GM12878 (cell line): ENCODE measurements at regions not wholly inside any gene's neighbourhood (a gene's known extent, or its start where the extent isn't known, plus 50 kb on each side); places are given as distances from the start of the nearest gene placed in this dataset.

ENCODE experiments used
- ATAC-seq: fragments of 200-7000 bp; cut with Tn5 transposase; 3 replicates; pipeline ENCODE4 v1.9.1; 2020; ENCODE audit warnings: mild to moderate bottlenecking, moderate library complexity
- BruUV-seq: library from RNA; stranded (reverse); fragments of 400-500 nt; replicated peaks from 2 replicates; lab custom pipeline; 2021; lab: Mats Ljungman, UMichigan
- CTCF ChIA-PET: fragments of 300-600 bp; sonication (Branson Sonifier 250); formaldehyde crosslinking; extraction: SDS; loops from one replicate; lab custom pipeline; 2021; ENCODE audit warnings: inconsistent platforms; lab: Yijun Ruan, JAX
- POLR2A ChIA-PET: fragments of 350-600 bp; formaldehyde crosslinking; extraction: SDS; loops from one replicate; lab custom pipeline; 2021; ENCODE audit warnings: inconsistent platforms; lab: Charles Lee
- RAD21 ChIA-PET: fragments of 300-600 bp; sonication (Branson Sonifier 250); formaldehyde crosslinking; loops from one replicate; lab custom pipeline; 2023; ENCODE audit warnings: antibody characterized with exemption; ENCODE audit not compliant: unreplicated experiment; lab: Charles Lee
- SMC1A ChIA-PET: fragments of 300-600 bp; sonication (Branson Sonifier 250); formaldehyde crosslinking; loops from one replicate; lab custom pipeline; 2023; ENCODE audit not compliant: unreplicated experiment, uncharacterized antibody; lab: Charles Lee
- DNase-seq: peaks from one replicate; pipeline ENCODE4 v3.0.0-alpha.2; 2011; ENCODE audit warnings: low read depth, low spot score
- FAIRE-seq: peaks from 3 replicates; lab custom pipeline; 2011; peaks lifted over from hg19 to GRCh38; lab: Jason Lieb, UNC
- H2AFZ ChIP-seq: 2 replicates; pipeline ENCODE4 v1.6.0; 2011; ENCODE audit warnings: low read depth, low read length, control low read depth; ENCODE audit not compliant: control insufficient read depth
- H3K27ac ChIP-seq: 2 replicates; pipeline ENCODE4 v1.5.1; 2011; ENCODE audit warnings: control low read depth; ENCODE audit not compliant: control insufficient read depth, insufficient read depth
- H3K27me3 ChIP-seq, 2 experiments: replicated peaks in 1 of 2; 2 replicates each; pipeline versions ENCODE4 v1.6.0 to v1.6.1; 2011; ENCODE audit warnings: low read length in 1 of 2; ENCODE audit not compliant: control insufficient read depth in 2 of 2, insufficient read depth in 2 of 2
- H3K36me3 ChIP-seq, 2 experiments: 2 replicates each; pipeline ENCODE4 v1.5.1; 2011; ENCODE audit warnings: low read length in 1 of 2; ENCODE audit not compliant: control insufficient read depth in 2 of 2, insufficient read depth in 2 of 2
- H3K4me1 ChIP-seq: 2 replicates; pipeline ENCODE4 v1.6.1; 2011; ENCODE audit warnings: mild to moderate bottlenecking, low read length, moderate library complexity, mixed read lengths; ENCODE audit not compliant: control insufficient read depth, insufficient read depth
- H3K4me2 ChIP-seq: 2 replicates; pipeline ENCODE4 v1.6.0; 2011; ENCODE audit warnings: control low read depth; ENCODE audit not compliant: control insufficient read depth, insufficient read depth
- H3K4me3 ChIP-seq: fragments of 200-600 bp; sonication (generic); 2 replicates; pipeline ENCODE4 v1.5.1; 2016
- H3K79me2 ChIP-seq: 2 replicates; pipeline ENCODE4 v1.6.0; 2011; ENCODE audit warnings: low read length; ENCODE audit not compliant: control insufficient read depth, insufficient read depth
- H3K9ac ChIP-seq: 2 replicates; pipeline ENCODE4 v1.8.0; 2011; ENCODE audit warnings: low read length, control low read depth, mixed read lengths; ENCODE audit not compliant: control insufficient read depth, insufficient read depth
- H3K9me3 ChIP-seq: replicated peaks from 3 replicates; pipeline ENCODE4 v1.5.1; 2011; ENCODE audit warnings: mild to moderate bottlenecking, low read length; ENCODE audit not compliant: control insufficient read depth, insufficient read depth
- H4K20me1 ChIP-seq: 2 replicates; pipeline ENCODE4 v1.6.0; 2011; ENCODE audit not compliant: control insufficient read depth, insufficient read depth
- BCLAF1 ChIP-seq: fragments of 450-650 bp; IDR thresholded peaks from 2 replicates; pipeline ENCODE4 v1.6.1; 2017; ENCODE audit warnings: antibody characterized with exemption, mild to moderate bottlenecking, moderate library complexity
- CHD4 ChIP-seq: fragments of 200-600 bp; sonication (generic); IDR thresholded peaks from 2 replicates; pipeline ENCODE4 v1.6.1; 2016; ENCODE audit warnings: mild to moderate bottlenecking
- CREB1 ChIP-seq: IDR thresholded peaks from 2 replicates; pipeline ENCODE4 v1.6.1; 2012; ENCODE audit warnings: low read depth, mild to moderate bottlenecking, inconsistent platforms
- IRF4 ChIP-seq: IDR thresholded peaks from 2 replicates; pipeline ENCODE4 v1.6.1; 2011; ENCODE audit warnings: low read depth, low read length
- NBN ChIP-seq: fragments of 450-650 bp; IDR thresholded peaks from 2 replicates; pipeline ENCODE4 v1.6.1; 2016
- PKNOX1 ChIP-seq: fragments of 450-650 bp; IDR thresholded peaks from 2 replicates; pipeline ENCODE4 v1.6.1; 2016; ENCODE audit warnings: mild to moderate bottlenecking
- RB1 ChIP-seq: fragments of 450-650 bp; formaldehyde crosslinking; IDR thresholded peaks from 2 replicates; pipeline ENCODE4 v1.6.1; 2017; ENCODE audit warnings: mild to moderate bottlenecking, borderline replicate concordance
- RBBP5 ChIP-seq: fragments of 200-600 bp; sonication (generic); conservative IDR thresholded peaks from 2 replicates; pipeline ENCODE4 v1.6.1; 2016
- SREBF2 ChIP-seq: IDR thresholded peaks from 2 replicates; pipeline ENCODE4 v1.6.1; 2012; ENCODE audit warnings: mild to moderate bottlenecking, low read length
- SRF ChIP-seq, 2 experiments: IDR thresholded peaks; 2 replicates each; pipeline ENCODE4 v1.6.1; 2011; ENCODE audit warnings: low read depth in 2 of 2, low read length in 2 of 2, mild to moderate bottlenecking in 1 of 2, moderate library complexity in 1 of 2
- ZNF384 ChIP-seq: IDR thresholded peaks from 2 replicates; pipeline ENCODE4 v1.6.1; 2012; ENCODE audit warnings: low read depth, mild to moderate bottlenecking, low read length, improper control_type of control experiment, borderline replicate concordance
- WGBS: methylation state at CpG from one replicate; pipeline ENCODE4 v1.1.6; 2016; ENCODE audit warnings: low lambda C conversion rate; ENCODE audit not compliant: insufficient replicate concordance, insufficient coverage; ENCODE audit errors: missing lambda C conversion rate; 5-methylcytosine and 5-hydroxymethylcytosine counted together
- in situ Hi-C: fragments of 300-500 bp; cut with MboI; formaldehyde crosslinking; loops from 9 replicates; pipeline ENCODE4 v1.14.3; 2018; ENCODE audit warnings: mixed read lengths
- intact Hi-C: fragments of 100-400 bp; cut with micrococcal nuclease; formaldehyde crosslinking; loops from one replicate; pipeline ENCODE4 v1.14.2; 2022; ENCODE audit not compliant: unreplicated experiment

DNA sequence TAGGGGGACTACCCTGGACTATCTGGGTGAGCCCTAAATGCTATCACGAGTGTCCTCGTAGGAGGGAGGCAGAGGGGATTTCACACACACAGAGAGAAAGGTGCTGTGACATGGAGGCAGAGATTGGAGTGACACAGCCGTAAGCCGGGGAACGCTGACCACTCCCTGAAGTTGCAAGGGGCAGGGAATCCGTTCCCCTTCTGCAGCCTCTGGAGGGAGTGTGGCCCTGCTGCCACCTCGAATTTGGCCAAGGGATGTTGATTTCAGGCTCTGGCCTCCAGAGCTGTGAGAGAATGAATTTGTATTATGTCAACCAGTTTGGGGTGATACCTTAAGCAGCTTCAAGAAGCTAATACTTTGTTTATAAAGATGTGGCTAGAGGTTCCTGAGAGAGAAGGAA lies 137.7 kb downstream of the ACTL8 start (continued):
- TF ChIP-seq PKNOX1: no peak
- TF ChIP-seq ZNF384: no peak
- TF ChIP-seq SRF (IDR thresholded peaks at IDR 0.05; ENCODE audit: low read depth in 2 of 2, low read length in 2 of 2): no peak
- TF ChIP-seq CHD4: no peak
- TF ChIP-seq NBN: no peak

DNA sequence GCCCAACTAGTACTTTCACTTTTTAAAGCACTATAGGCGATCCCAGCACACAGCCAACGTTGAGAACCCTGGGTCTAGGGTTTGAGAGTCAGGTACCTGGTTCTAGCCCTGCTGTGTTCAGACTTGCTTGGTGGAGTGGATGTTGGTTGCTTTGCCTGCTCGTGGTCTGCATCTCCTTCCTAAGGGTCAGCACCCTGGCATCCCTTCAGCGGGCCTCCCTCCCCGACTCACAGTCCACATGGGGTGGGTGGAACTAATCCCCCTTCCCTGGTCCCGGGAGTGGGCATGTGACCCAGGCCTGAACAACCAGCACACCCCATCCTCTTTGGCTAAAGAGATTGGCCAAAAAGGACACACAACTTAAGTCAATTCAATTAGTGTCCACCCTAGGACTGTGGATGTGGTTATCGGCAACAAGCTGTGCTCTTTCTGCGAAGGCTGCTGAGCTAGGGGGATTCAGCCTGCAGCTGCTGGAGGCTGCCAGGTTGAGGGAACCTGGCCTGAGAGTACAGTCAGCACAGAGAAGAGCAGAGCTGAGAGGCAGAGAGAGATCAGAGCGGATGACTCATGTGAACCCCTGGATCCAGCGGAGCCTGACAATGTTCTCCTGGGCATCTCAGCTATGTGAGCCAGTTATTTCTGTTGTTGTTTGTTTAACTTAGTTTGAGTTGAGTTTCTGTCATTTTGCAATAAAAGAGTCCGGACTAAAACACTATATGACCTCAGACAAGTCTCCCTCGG lies 138.9 kb downstream of the ACTL8 start:
- FAIRE-seq: no peak
- ATAC-seq: no peak
- no peak overlapping the region for H3K4me2 ChIP-seq
- no peaks in the 10 kb centered on the region for H3K27me3 ChIP-seq
- ChIA-PET RAD21 (no interaction called here), POLR2A (no interaction called here), CTCF (no interaction called here), SMC1A (interaction anchor here (0.6 kb wide), 1 partner anchor 531 kb away, joined by 5 read pairs; no protein-coding TSS in a partner anchor)
- DNase-seq: no peak
- no peak overlapping the region for H3K4me3 ChIP-seq
- no TSS peak for BruUV-seq
- H3K4me1 ChIP-seq: no peaks in the 10 kb centered on the region
- intact Hi-C loops (no loop called here), in situ Hi-C loops (no loop called here)
- H3K36me3 ChIP-seq: no peaks in the 10 kb centered on the region
- H4K20me1 ChIP-seq: no peaks in the 10 kb centered on the region
- H3K27ac ChIP-seq: no peak overlapping the region
- no peaks in the 10 kb centered on the region for H3K79me2 ChIP-seq
- H3K9ac ChIP-seq: no peak overlapping the region
- H3K9me3 ChIP-seq: no peaks in the 10 kb centered on the region
- TF ChIP-seq IRF4 (no peak), SREBF2 (no peak), CREB1 (no peak), RB1 (no peak), RBBP5 (no peak), BCLAF1 (no peak)
- no peak overlapping the region for H2AFZ ChIP-seq
- WGBS: 28% methylated on average over 12 of the region's 12 CpGs
